Hepatocyte (in vitro differentiated cells): ENCODE measurements at regions not wholly inside any gene's neighbourhood (a gene's known extent, or its start where the extent isn't known, plus 50 kb on each side); places are given as distances from the start of the nearest gene placed in this dataset.

Source experiments
- DNase-seq: peaks from one replicate; pipeline ENCODE4 v3.0.0-alpha.2; 2016; ENCODE audit warnings: low spot score
- H2AFZ ChIP-seq: fragments of 200-600 bp; sonication (generic); 2 replicates; pipeline ENCODE4 v1.6.0; 2016; ENCODE audit warnings: antibody characterized with exemption, mild to moderate bottlenecking
- H3K27ac ChIP-seq: fragments of 200-600 bp; sonication (generic); 2 replicates; pipeline ENCODE4 v1.5.1; 2016; ENCODE audit warnings: mild to moderate bottlenecking
- H3K27me3 ChIP-seq: fragments of 200-600 bp; sonication (generic); 2 replicates; pipeline ENCODE4 v1.6.1; 2016
- H3K36me3 ChIP-seq: fragments of 200-600 bp; sonication (generic); replicated peaks from 2 replicates; pipeline ENCODE4 v1.5.1; 2016; ENCODE audit warnings: low read depth; ENCODE audit not compliant: insufficient read depth
- H3K4me1 ChIP-seq: fragments of 200-600 bp; sonication (generic); 2 replicates; pipeline ENCODE4 v1.5.1; 2016; ENCODE audit warnings: mild to moderate bottlenecking, moderate library complexity; ENCODE audit not compliant: insufficient read depth
- H3K4me2 ChIP-seq: fragments of 200-600 bp; sonication (generic); 2 replicates; pipeline ENCODE4 v1.6.0; 2016
- H3K4me3 ChIP-seq: fragments of 200-600 bp; sonication (generic); 2 replicates; pipeline ENCODE4 v1.5.1; 2016; ENCODE audit warnings: mild to moderate bottlenecking
- H3K79me2 ChIP-seq: fragments of 200-600 bp; sonication (generic); 2 replicates; pipeline ENCODE4 v1.6.0; 2017; ENCODE audit warnings: mild to moderate bottlenecking
- H3K9me2 ChIP-seq: fragments of 200-600 bp; sonication (generic); replicated peaks from 2 replicates; pipeline ENCODE4 v1.6.0; 2017; ENCODE audit warnings: mild to moderate bottlenecking; ENCODE audit not compliant: insufficient read depth
- H3K9me3 ChIP-seq: fragments of 200-600 bp; sonication (generic); 2 replicates; pipeline ENCODE4 v1.5.1; 2016; ENCODE audit warnings: low read depth, mild to moderate bottlenecking
- H4K20me1 ChIP-seq: fragments of 200-600 bp; sonication (generic); 2 replicates; pipeline ENCODE4 v1.6.0; 2016; ENCODE audit warnings: mild to moderate bottlenecking; ENCODE audit not compliant: insufficient read depth, poor library complexity, severe bottlenecking
- EZH2 ChIP-seq: fragments of 200-600 bp; sonication (generic); IDR thresholded peaks from 2 replicates; pipeline ENCODE4 v1.6.1; 2016; ENCODE audit warnings: antibody characterized with exemption, mild to moderate bottlenecking, borderline replicate concordance
- EZH2phosphoT487 ChIP-seq: fragments of 200-600 bp; sonication (generic); IDR thresholded peaks from one replicate; pipeline ENCODE4 v1.6.1; 2018; ENCODE audit warnings: antibody characterized with exemption, mild to moderate bottlenecking, low read depth, moderate library complexity; ENCODE audit not compliant: unreplicated experiment, severe bottlenecking
- WGBS: methylation state at CpG from one replicate; pipeline ENCODE4 v1.1.6; 2016; ENCODE audit warnings: low lambda C conversion rate; ENCODE audit errors: missing lambda C conversion rate; 5-methylcytosine and 5-hydroxymethylcytosine counted together
- TF ChIP-seq, protein P1 (sequence below): fragments of 200-600 bp; sonication (generic); IDR thresholded peaks from 2 replicates; pipeline ENCODE4 v1.5.1; 2016; ENCODE audit warnings: antibody characterized with exemption, mild to moderate bottlenecking; ENCODE audit not compliant: poor library complexity

DNA sequence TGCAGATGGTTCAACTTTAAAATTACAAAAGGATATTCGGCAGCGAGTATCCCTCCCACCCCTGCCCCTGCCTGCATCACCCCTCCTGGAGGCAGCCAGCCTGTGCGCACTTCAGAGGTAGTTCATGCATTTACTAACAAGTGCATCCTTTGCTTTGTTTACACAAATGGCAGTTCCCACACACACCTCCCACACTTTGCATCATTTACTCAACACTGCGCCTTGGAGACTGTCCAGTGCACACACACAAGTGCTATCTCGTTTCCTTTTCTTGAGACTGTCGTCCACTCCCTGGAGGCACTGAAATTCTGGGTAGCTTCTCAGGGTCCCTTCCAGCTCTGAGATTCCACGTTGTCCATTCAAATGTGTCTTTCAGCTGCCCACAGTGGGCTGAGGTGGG, 53.1 kb upstream of the VSX1 start:
- Histone ChIP-seq H2AFZ (no peak overlapping the region), H3K36me3 (no peaks in the 10 kb centered on the region), H4K20me1 (no peaks in the 10 kb centered on the region), H3K4me3 (no peak overlapping the region), H3K27me3 (no peaks in the 10 kb centered on the region), H3K79me2 (no peaks in the 10 kb centered on the region), H3K9me2 (no peaks in the 10 kb centered on the region), H3K27ac (no peak overlapping the region), H3K4me2 (no peak overlapping the region), H3K4me1 (no peaks in the 10 kb centered on the region), H3K9me3 (no peaks in the 10 kb centered on the region)
- DNase-seq, result no peak
- WGBS, result 86% methylated on average over 7 of the region's 7 CpGs
- no peak for TF ChIP-seq EZH2
- no peak for TF ChIP-seq EZH2phosphoT487
- TF ChIP-seq, protein P1, sequence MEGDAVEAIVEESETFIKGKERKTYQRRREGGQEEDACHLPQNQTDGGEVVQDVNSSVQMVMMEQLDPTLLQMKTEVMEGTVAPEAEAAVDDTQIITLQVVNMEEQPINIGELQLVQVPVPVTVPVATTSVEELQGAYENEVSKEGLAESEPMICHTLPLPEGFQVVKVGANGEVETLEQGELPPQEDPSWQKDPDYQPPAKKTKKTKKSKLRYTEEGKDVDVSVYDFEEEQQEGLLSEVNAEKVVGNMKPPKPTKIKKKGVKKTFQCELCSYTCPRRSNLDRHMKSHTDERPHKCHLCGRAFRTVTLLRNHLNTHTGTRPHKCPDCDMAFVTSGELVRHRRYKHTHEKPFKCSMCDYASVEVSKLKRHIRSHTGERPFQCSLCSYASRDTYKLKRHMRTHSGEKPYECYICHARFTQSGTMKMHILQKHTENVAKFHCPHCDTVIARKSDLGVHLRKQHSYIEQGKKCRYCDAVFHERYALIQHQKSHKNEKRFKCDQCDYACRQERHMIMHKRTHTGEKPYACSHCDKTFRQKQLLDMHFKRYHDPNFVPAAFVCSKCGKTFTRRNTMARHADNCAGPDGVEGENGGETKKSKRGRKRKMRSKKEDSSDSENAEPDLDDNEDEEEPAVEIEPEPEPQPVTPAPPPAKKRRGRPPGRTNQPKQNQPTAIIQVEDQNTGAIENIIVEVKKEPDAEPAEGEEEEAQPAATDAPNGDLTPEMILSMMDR, result no peak

DNA sequence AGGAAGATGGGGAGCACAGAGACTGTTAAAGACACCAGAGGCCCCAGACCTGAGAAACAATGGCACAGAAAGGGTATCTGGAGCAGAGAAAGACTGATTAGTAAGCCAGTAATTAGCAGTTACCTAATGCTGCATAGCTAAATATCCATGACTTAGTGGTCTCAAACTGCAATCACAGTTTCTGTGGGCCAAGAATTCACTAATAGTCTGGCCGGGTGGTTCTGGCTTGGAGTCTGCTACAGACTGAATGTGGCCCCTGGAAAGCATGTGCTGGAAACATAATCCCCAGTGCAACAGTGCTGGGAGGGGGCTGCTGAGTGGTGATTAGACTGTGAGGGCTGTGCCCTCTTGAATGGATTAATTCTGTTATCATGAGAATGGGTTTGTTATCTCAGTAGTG, 54.1 kb upstream of the VSX1 start:
- H4K20me1 ChIP-seq, result no peaks in the 10 kb centered on the region
- no peaks in the 10 kb centered on the region for H3K27me3 ChIP-seq
- no peak overlapping the region for H3K4me2 ChIP-seq
- TF ChIP-seq EZH2phosphoT487 (no peak), EZH2 (no peak)
- TF ChIP-seq, protein P1, result no peak
- H3K27ac ChIP-seq, result no peak overlapping the region
- no peaks in the 10 kb centered on the region for H3K79me2 ChIP-seq
- H3K36me3 ChIP-seq, result no peaks in the 10 kb centered on the region
- DNase-seq, result no peak
- no peaks in the 10 kb centered on the region for H3K4me1 ChIP-seq
- no peaks in the 10 kb centered on the region for H3K9me3 ChIP-seq
- H3K9me2 ChIP-seq, result no peaks in the 10 kb centered on the region
- H2AFZ ChIP-seq, result no peak overlapping the region
- WGBS, result 89% methylated on average over 1 of the region's 1 CpG
- no peak overlapping the region for H3K4me3 ChIP-seq

DNA sequence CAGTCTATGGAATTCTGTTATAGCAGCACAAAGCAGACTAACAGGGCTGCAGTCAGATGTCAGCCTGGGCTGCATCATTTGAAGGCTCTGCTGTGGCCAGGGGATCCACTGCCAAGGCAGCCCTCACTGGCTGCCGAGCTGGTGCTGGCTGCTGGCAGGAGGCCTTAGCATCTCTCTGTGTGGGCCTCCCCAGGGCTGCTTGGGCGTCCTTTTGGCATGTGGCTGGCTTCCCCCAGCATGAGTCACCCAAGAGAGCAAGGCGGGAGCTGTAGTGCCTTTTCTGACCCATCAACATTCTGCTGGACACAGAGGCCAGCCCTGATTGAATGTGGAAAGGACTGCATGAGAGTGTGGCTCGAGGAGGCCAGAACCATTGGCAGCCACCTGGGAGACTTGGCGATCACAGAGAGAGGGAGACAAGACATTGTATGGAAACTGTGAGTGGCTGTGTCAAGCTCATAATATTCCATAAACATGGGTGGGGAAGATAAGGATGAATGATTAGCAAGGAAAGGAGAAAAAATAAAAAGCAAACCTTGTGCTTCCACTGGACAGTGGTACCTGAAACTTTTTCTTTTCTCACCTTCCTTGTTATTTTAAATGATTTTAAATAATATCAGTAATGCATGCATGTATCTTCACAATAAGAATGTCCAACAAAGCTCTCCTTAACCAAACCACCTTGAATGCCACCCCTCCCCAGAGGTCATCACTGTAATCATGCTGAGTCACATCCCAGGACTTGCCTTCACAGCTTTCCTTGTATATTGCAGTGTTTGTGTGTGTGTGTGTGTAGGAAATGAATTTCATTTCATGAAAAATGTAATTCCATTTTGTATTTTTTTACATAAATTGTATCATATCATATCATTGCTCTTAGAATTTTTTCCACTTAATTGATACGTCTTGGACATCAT, 55.0 kb upstream of the VSX1 start:
- Histone ChIP-seq H3K4me1 (no peaks in the 10 kb centered on the region), H3K79me2 (no peaks in the 10 kb centered on the region), H3K27me3 (no peaks in the 10 kb centered on the region), H3K4me3 (no peak overlapping the region), H4K20me1 (no peaks in the 10 kb centered on the region), H3K9me3 (no peaks in the 10 kb centered on the region), H3K9me2 (no peaks in the 10 kb centered on the region), H3K4me2 (no peak overlapping the region), H3K27ac (no peak overlapping the region), H2AFZ (no peak overlapping the region), H3K36me3 (no peaks in the 10 kb centered on the region)
- DNase-seq, result peak; percentile 30
- TF ChIP-seq EZH2 (no peak), EZH2phosphoT487 (no peak)
- TF ChIP-seq, protein P1, result no peak
- WGBS, result 60% methylated on average over 6 of the region's 6 CpGs
